GM12892 (cell line): ENCODE measurements at regions not wholly inside any gene's neighbourhood (a gene's known extent, or its start where the extent isn't known, plus 50 kb on each side); places are given as distances from the start of the nearest gene placed in this dataset.
"Not testable (repeated sequence)": the region's sequence is repeated elsewhere in the genome, so short reads cannot be mapped to it uniquely, and the experiment has no call there.

ENCODE experiments used
- DNase-seq: peaks from one replicate; pipeline ENCODE4 v3.0.0; 2011; ENCODE audit not compliant: insufficient read length
- FAIRE-seq: peaks from 2 replicates; lab custom pipeline; 2011; peaks lifted over from hg19 to GRCh38; lab: Jason Lieb, UNC
- POLR2A ChIP-seq: IDR thresholded peaks from 2 replicates; pipeline ENCODE4 v1.6.1; 2011; ENCODE audit warnings: low read depth, low read length, control low read depth
- POLR2AphosphoS5 ChIP-seq: IDR thresholded peaks from 2 replicates; pipeline ENCODE4 v1.6.1; 2011; ENCODE audit warnings: low read depth, low read length, control low read depth
- TAF1 ChIP-seq: IDR thresholded peaks from 2 replicates; pipeline ENCODE4 v1.6.1; 2011; ENCODE audit warnings: low read depth, mild to moderate bottlenecking, control low read depth, low read length, borderline replicate concordance

DNA sequence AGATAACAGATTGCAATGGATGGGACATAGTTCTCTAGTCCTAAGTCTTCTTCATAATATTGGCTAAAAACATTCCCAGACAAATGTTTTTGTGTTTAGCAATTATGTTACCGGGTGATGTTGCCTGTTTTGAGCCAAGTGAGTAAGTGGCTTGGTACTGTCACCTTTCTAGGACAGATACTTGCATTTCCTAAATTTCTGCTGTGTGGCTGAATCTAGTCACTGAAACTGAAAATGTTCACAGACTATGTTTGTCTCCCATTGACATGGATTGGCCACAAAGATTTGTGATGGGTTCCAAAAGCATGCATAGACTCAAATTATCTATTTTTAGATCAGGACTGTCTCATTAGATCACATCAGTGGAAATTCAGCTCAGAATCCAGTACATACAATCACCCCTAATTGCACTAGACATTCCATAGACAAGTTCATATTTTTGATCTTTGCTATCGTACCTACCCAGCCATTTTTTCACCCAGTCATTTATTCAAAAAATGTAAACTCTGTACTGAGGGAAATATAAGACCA is 1222.1 kb upstream of the AUTS2 start:
- FAIRE-seq (no peak), DNase-seq (no peak)
- no peak for TF ChIP-seq TAF1

DNA sequence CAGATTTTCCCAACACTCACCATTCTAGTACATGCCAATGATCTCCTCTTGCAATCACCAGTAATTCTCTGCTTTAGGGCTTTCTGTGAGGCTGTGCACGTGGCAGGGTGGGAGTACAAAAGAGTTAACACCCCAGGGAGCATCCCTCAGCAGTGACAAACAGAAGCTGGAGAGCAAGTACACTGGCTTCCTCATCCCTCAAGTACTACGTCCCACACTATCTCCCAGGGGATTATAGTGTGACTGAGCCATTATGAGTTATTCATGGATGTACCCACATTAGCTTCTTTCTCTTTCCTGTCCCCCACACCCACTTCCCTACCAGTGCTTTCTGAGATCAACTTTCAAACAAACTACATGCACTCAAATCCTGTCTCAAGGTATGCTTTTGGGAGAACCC is 1216.5 kb upstream of the AUTS2 start:
- FAIRE-seq (no peak), DNase-seq (no peak)
- TF ChIP-seq POLR2AphosphoS5 (no peak), POLR2A (no peak), TAF1 (no peak)

DNA sequence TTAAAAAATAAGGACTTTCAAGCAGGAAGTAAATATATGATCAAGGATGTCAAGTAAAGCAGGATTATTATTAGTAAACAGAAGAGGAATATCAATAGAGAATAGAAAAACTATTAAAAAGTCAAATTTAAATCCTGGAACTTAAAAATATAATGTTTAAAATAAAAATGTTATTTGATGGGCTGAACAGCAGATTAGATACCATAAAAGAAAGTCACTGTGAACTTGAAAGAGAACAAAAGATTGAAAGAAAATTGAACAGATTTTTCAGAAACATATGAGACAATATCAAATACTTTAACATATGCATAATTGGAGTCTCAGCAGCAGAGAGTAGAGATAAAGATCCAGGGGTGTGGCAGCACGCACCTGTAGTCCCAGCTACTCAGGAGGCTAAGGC is 1213.7 kb upstream of the AUTS2 start:
- FAIRE-seq (no peak), DNase-seq (no peak)
- TF ChIP-seq POLR2A: no peak
- TF ChIP-seq POLR2AphosphoS5: no peak
- no peak for TF ChIP-seq TAF1

DNA sequence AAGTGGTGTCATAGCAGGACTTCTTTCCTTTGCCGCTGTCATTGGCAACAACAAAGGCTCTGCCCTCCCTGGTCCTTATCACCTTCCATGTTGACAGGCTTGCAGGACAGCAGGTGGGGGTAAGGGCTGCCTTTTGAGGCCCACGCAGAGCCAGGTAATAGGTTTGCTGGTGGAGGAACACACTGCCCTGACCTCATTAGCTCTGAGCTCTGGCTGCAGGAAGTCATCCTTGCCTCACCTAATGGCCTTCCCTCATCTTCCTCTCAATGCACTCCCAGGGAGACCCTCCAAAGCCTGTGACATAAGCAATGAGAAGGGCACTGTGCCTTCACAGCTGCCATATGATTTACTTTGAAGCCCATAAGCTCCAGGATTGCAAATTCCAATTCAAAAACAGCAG is 1205.2 kb upstream of the AUTS2 start:
- no peak for DNase-seq
- TF ChIP-seq TAF1 (no peak), POLR2AphosphoS5 (no peak), POLR2A (no peak)
- no peak for FAIRE-seq

DNA sequence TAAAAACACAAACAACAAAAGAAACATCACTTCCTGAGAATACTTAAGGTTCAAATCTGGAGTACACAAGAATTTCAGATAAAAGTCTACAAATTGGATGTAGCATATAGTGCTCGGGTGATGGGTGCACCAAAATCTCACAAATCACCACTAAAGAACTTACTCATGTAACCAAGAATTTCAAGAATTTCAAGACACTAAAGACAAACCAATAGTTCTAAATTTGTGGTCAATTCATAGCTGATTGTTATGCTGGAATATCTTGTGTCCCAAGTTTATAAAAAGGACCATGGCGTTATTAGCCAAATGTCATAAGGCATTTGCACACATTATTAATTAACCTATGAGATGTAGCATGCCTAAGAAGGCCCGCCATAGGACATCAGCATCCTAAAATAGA is 1204.1 kb upstream of the AUTS2 start:
- DNase-seq (no peak), FAIRE-seq (no peak)
- TF ChIP-seq POLR2A (no peak), POLR2AphosphoS5 (no peak), TAF1 (no peak)

DNA sequence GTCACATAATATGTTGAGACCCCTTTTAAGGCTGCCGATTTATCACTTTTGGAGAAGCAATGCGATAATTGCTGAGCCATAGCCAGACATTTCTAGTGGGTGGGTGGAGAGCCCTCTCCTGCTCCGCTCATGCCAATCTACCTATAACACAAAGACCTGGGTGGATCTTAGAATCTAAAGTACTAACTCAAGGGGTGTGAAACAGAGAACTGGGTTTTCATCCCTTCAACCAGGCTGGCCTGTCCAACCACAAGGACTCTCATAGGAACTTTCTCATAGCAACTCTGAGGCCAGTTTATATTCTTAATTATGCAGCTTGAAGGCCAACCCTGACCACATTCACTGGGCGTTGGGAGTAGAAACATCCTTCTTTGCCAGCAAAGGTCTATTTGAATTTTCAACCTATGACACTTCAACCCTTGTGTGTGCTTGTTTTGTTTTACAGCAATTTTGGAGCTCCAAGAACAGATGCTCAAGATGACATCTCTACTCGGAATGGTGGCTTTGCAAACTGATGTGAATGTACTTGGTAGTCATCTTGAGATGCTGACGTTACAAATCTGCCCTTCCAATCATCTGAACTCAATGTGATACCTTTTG is 1198.2 kb upstream of the AUTS2 start:
- TF ChIP-seq TAF1: no peak
- TF ChIP-seq POLR2A: no peak
- no peak for TF ChIP-seq POLR2AphosphoS5
- FAIRE-seq: no peak
- no peak for DNase-seq

DNA sequence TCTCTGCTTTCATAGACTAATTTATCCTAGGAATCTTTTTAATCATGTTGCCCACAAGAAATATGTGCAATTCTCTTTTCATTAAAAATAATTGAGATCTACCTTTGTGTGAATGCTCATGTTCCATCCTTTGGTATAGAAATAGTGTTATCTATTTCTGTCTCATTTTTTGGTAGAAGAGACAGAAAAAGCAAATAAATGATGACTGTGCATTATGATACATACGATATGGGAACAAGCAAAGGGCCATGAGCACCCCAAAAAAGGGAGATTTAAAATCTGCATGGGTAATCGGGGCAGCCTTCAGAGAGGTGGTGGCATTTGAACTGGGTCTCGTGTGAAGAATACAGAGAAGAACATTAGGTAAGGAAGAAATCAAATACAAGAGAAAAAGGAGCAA is 1197.5 kb upstream of the AUTS2 start:
- TF ChIP-seq POLR2AphosphoS5 (no peak), POLR2A (no peak), TAF1 (no peak)
- FAIRE-seq (no peak), DNase-seq (no peak)

GRCh38 chr7:68401313-68401712 is 1197.0 kb upstream of the AUTS2 start:
- no peak for DNase-seq
- no peak for TF ChIP-seq POLR2A
- no peak for TF ChIP-seq TAF1
- no peak for TF ChIP-seq POLR2AphosphoS5
- FAIRE-seq: no peak

DNA sequence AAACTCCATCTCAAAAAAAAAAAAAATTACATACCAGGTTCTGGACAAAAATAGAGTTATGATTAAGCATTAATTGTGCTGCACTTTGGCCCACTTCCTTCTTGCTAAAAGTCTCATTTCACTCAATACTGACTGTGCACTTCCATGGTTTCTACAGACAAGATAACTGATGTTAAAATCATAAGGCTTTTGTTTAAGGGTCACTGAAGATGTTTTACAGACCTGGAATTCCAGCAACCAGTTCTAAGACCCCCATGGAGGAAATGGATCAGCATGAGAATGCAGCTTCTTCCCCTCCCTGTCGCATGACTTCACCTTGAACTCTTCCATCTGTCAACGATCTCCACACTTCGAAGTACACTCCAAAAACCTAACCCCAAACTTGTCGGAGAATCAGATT is 1191.8 kb upstream of the AUTS2 start:
- no peak for TF ChIP-seq TAF1
- TF ChIP-seq POLR2AphosphoS5: no peak
- TF ChIP-seq POLR2A: no peak
- FAIRE-seq (no peak), DNase-seq (no peak)

DNA sequence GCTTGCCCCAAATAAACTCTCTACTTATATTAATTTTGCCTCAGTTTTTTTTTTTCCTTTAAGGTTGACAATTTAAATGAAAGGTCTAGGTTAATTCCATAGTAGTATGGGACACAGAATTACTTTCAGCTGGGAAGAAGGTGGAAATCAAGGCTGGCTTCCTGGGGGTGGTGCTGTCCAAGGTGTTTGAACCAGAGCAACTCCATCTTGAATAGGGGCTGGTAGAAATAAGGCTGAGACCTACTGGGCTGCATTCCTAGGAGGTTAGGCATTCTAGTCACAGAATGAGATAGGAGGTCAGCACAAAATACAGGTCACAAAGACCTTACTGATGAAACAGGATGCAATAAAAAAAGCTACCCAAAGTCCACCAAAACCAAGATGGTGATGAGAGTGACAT is 1190.8 kb upstream of the AUTS2 start:
- DNase-seq (no peak), FAIRE-seq (no peak)
- no peak for TF ChIP-seq POLR2AphosphoS5
- no peak for TF ChIP-seq TAF1
- TF ChIP-seq POLR2A: no peak

- FAIRE-seq: no peak
Observed at GRCh38 chr7:68408873-68409272, 1189.4 kb upstream of the AUTS2 start.

DNA sequence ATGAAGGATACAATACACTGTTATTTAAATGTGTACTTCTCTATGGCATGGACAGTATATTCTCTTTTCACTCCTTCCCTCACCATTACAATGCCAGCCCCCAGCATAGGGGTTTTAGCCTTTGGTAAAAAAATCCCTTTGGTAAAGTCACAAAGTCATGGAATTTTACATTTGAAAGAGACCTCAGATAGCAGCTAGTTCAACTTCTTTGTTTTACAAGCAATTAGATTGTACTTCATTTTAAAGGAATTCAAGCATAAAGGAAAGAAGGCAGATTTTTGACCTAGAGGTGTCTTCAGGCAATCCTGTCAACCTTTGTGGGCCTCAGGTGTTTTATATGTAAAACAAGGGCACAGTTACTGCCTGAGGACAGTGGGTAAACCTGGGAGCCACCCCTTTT is 1188.4 kb upstream of the AUTS2 start:
- TF ChIP-seq POLR2AphosphoS5 (no peak), TAF1 (no peak), POLR2A (no peak)
- DNase-seq (no peak), FAIRE-seq (no peak)

More at GRCh38 chr7:68408873-68409272, 1189.4 kb upstream of the AUTS2 start:
- no peak for DNase-seq
- TF ChIP-seq TAF1: no peak
- no peak for TF ChIP-seq POLR2A
- no peak for TF ChIP-seq POLR2AphosphoS5

- DNase-seq, FAIRE-seq: not testable (repeated sequence)
Observed at GRCh38 chr7:68410693-68411092, 1187.6 kb upstream of the AUTS2 start.

GRCh38 chr7:68411742-68412141 is 1186.5 kb upstream of the AUTS2 start:
- FAIRE-seq (no peak), DNase-seq (no peak)
- TF ChIP-seq POLR2AphosphoS5 (no peak), POLR2A (no peak), TAF1 (no peak)
